ENCODE measurements at regions not wholly inside any gene's neighbourhood (a gene's known extent, or its start where the extent isn't known, plus 50 kb on each side); places are given as distances from the start of the nearest gene placed in this dataset.
A peak's percentile ranks its signal among the peaks of the same experiment; 100 is the strongest.

DNA sequence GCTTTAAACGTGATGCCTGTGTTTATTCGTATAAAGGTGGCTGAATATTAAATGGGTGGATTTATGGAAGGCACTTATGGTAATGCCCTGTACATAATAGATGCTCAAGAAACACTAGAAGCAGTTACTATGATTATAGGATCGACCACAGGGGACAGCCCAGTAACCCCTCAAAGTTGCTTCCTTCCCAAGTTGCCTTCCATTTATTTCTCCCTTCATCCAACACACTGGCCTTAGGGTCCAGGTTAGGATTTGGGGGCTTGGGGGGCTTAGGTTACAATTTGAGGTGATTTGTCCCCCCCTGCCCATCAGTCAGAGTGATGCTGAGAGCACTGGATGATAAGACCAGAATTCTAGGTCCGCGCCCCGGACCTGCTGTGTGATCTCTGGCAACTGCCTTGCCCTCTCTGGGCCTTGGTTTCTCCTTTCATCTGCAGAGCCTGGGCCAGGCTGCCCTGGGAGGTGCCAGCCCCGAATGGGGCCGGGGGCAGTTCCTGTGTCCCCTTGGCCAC, 101.5 kb downstream of the CEBPB start:
- dilution Hi-C loops (cut with MboI; ENCODE audit: extremely low pct_ligation_motif_present, low sequenced_read_pairs): no loop called here
- Histone ChIP-seq H3K9ac (ENCODE audit: control insufficient read depth, extremely low read depth, insufficient read depth, low read length) (no peak overlapping the region), H3K36me3 (ENCODE audit: control insufficient read depth in 2 of 2, extremely low read depth in 1 of 2, insufficient read depth in 2 of 2, low read length in 2 of 2) (no peaks in the 10 kb centered on the region), H3K4me2 (ENCODE audit: control insufficient read depth, extremely low read depth, insufficient read depth, low read depth, low read length) (peak overlapping the region; percentile 43), H3K9me3 (ENCODE audit: control insufficient read depth, low read depth, low read length) (no peaks in the 10 kb centered on the region), H3K9me1 (ENCODE audit: control insufficient read depth, extremely low read depth, insufficient read depth, low read length) (no peaks in the 10 kb centered on the region), H3K27ac (ENCODE audit: control insufficient read depth, insufficient read depth, low read length) (no peak overlapping the region), H2AFZ (ENCODE audit: control insufficient read depth, low read length) (peak overlapping the region; percentile 58), H3K27me3 (ENCODE audit: control insufficient read depth, extremely low read depth, insufficient read depth, low read length) (no peaks in the 10 kb centered on the region), H3K4me3 (ENCODE audit: control insufficient read depth in 2 of 3, extremely low read depth in 1 of 3, insufficient read depth in 2 of 3, low read depth in 1 of 3, low read length in 3 of 3) (no peak overlapping the region), H4K20me1 (ENCODE audit: control insufficient read depth, extremely low read depth, insufficient read depth, low read length) (no peaks in the 10 kb centered on the region), H3K4me1 (ENCODE audit: control insufficient read depth, extremely low read depth, insufficient read depth, low read length) (peaks cover 13% of the 10 kb centered on the region), H3K79me2 (ENCODE audit: control insufficient read depth, insufficient read depth, low read length) (no peaks in the 10 kb centered on the region)
- FAIRE-seq (no peak), DNase-seq (ENCODE audit: low read depth, low spot score) (no peak)
- TF ChIP-seq EZH2 (IDR thresholded peaks at IDR 0.05; ENCODE audit: low read length): no peak
- TF ChIP-seq, protein P1, sequence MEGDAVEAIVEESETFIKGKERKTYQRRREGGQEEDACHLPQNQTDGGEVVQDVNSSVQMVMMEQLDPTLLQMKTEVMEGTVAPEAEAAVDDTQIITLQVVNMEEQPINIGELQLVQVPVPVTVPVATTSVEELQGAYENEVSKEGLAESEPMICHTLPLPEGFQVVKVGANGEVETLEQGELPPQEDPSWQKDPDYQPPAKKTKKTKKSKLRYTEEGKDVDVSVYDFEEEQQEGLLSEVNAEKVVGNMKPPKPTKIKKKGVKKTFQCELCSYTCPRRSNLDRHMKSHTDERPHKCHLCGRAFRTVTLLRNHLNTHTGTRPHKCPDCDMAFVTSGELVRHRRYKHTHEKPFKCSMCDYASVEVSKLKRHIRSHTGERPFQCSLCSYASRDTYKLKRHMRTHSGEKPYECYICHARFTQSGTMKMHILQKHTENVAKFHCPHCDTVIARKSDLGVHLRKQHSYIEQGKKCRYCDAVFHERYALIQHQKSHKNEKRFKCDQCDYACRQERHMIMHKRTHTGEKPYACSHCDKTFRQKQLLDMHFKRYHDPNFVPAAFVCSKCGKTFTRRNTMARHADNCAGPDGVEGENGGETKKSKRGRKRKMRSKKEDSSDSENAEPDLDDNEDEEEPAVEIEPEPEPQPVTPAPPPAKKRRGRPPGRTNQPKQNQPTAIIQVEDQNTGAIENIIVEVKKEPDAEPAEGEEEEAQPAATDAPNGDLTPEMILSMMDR (optimal IDR thresholded peaks at IDR 0.05 in 1 of 3, IDR thresholded peaks at IDR 0.05 in 1 of 3, conservative IDR thresholded peaks at IDR 0.05 in 1 of 3; ENCODE audit: extremely low read depth in 1 of 3, insufficient read depth in 2 of 3, low read length in 3 of 3): no peak

DNA sequence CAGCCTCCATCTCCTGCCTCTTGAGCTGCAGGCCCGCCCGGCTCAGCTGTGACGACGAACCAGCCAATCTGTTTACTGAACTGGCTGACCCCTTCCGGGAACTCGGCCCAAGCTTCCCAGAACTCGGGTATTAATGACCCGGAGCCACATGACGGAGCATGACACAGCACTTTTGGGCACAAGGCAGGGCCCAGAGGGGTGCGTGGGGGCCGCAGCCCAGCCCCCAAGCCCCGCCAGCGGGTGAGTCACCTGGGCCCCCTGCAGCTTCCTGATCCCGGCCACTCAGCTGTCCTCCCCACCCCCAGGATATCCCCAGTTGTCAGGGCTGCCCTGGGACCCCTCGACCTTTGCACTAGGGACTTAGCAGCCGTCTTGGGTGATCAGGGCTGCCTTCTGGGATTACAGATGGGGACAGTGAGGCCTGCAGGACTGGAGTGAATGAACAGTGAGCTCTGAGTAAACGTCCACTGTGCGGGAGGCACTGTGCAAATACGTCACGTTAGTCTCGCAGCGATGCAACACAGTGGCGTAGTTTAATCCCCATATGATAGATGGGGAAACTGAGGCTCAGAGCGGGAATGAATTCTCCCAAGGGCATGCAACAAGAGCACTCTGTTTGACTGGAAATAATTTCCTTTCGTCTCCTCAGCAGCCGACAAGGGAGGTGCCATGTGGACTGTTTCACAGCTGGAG, 102.1 kb downstream of the CEBPB start:
- Histone ChIP-seq H3K27ac (ENCODE audit: control insufficient read depth, insufficient read depth, low read length) (no peak overlapping the region), H3K36me3 (ENCODE audit: control insufficient read depth in 2 of 2, extremely low read depth in 1 of 2, insufficient read depth in 2 of 2, low read length in 2 of 2) (no peaks in the 10 kb centered on the region), H3K4me3 (ENCODE audit: control insufficient read depth in 2 of 3, extremely low read depth in 1 of 3, insufficient read depth in 2 of 3, low read depth in 1 of 3, low read length in 3 of 3) (no peak overlapping the region), H3K9me1 (ENCODE audit: control insufficient read depth, extremely low read depth, insufficient read depth, low read length) (no peaks in the 10 kb centered on the region), H4K20me1 (ENCODE audit: control insufficient read depth, extremely low read depth, insufficient read depth, low read length) (no peaks in the 10 kb centered on the region), H3K4me1 (ENCODE audit: control insufficient read depth, extremely low read depth, insufficient read depth, low read length) (peaks cover 13% of the 10 kb centered on the region), H3K9ac (ENCODE audit: control insufficient read depth, extremely low read depth, insufficient read depth, low read length) (no peak overlapping the region), H3K4me2 (ENCODE audit: control insufficient read depth, extremely low read depth, insufficient read depth, low read depth, low read length) (peak overlapping the region; percentile 43), H3K27me3 (ENCODE audit: control insufficient read depth, extremely low read depth, insufficient read depth, low read length) (no peaks in the 10 kb centered on the region), H3K79me2 (ENCODE audit: control insufficient read depth, insufficient read depth, low read length) (no peaks in the 10 kb centered on the region), H3K9me3 (ENCODE audit: control insufficient read depth, low read depth, low read length) (no peaks in the 10 kb centered on the region), H2AFZ (ENCODE audit: control insufficient read depth, low read length) (peak overlapping the region; percentile 58)
- dilution Hi-C loops (cut with MboI; ENCODE audit: extremely low pct_ligation_motif_present, low sequenced_read_pairs): no loop called here
- no peak for TF ChIP-seq EZH2 (IDR thresholded peaks at IDR 0.05; ENCODE audit: low read length)
- TF ChIP-seq, protein P1 (optimal IDR thresholded peaks at IDR 0.05 in 1 of 3, IDR thresholded peaks at IDR 0.05 in 1 of 3, conservative IDR thresholded peaks at IDR 0.05 in 1 of 3; ENCODE audit: extremely low read depth in 1 of 3, insufficient read depth in 2 of 3, low read length in 3 of 3): no peak
- FAIRE-seq (no peak), DNase-seq (ENCODE audit: low read depth, low spot score) (no peak)

Measured in keratinocyte (primary cell).